Liver (tissue), 8 donors: ENCODE measurements at regions not wholly inside any gene's neighbourhood (a gene's known extent, or its start where the extent isn't known, plus 50 kb on each side); places are given as distances from the start of the nearest gene placed in this dataset.

ENCODE experiments used
- DNase-seq: peaks from one replicate; pipeline ENCODE4 v3.0.0-alpha.2; 2017; ENCODE audit warnings: low spot score
- H3K27ac ChIP-seq, 2 donors: one replicate each; pipeline ENCODE4 v1.7.0; 2013; ENCODE audit warnings: inconsistent platforms in 2 of 2, low read length in 2 of 2, control low read depth in 1 of 2, low read depth in 1 of 2, mild to moderate bottlenecking in 1 of 2
- H3K27me3 ChIP-seq, 4 donors: one replicate each; pipeline versions ENCODE4 v1.6.1 to v1.7.0; 2013; ENCODE audit warnings: low read length in 3 of 4, inconsistent platforms in 1 of 4, mild to moderate bottlenecking in 1 of 4, moderate library complexity in 1 of 4; ENCODE audit not compliant: control insufficient read depth in 4 of 4, insufficient read depth in 4 of 4
- H3K36me3 ChIP-seq, 4 donors: one replicate each; pipeline versions ENCODE4 v1.6.1 to v1.7.0; 2013; ENCODE audit warnings: low read length in 3 of 4, mild to moderate bottlenecking in 3 of 4, low read depth in 1 of 4, moderate library complexity in 1 of 4; ENCODE audit not compliant: control insufficient read depth in 4 of 4, insufficient read depth in 3 of 4
- H3K4me1 ChIP-seq, 4 donors: one replicate each; pipeline versions ENCODE4 v1.6.1 to v1.7.0; 2013; ENCODE audit warnings: low read length in 3 of 4, mild to moderate bottlenecking in 3 of 4, moderate library complexity in 1 of 4; ENCODE audit not compliant: control insufficient read depth in 4 of 4, insufficient read depth in 4 of 4
- H3K4me3 ChIP-seq, 3 donors: one replicate each; pipeline versions ENCODE4 v1.6.1 to v1.7.0; 2013; ENCODE audit warnings: low read length in 3 of 3, control low read depth in 1 of 3, low read depth in 1 of 3, mild to moderate bottlenecking in 1 of 3
- H3K9ac ChIP-seq, 2 donors: one replicate each; pipeline ENCODE4 v1.7.0; 2013; ENCODE audit warnings: low read length in 2 of 2, mild to moderate bottlenecking in 2 of 2, moderate library complexity in 2 of 2, control low read depth in 1 of 2, low read depth in 1 of 2
- H3K9me3 ChIP-seq, 4 donors: one replicate each; pipeline versions ENCODE4 v1.6.1 to v1.7.0; 2013; ENCODE audit warnings: low read length in 3 of 4; ENCODE audit not compliant: control insufficient read depth in 4 of 4
- EGR1 ChIP-seq, 2 donors: IDR thresholded peaks; 2 replicates each; pipeline ENCODE4 v1.6.1; 2016 to 2018; ENCODE audit warnings: antibody characterized with exemption in 2 of 2, low read depth in 2 of 2
- FOXA1 ChIP-seq: IDR thresholded peaks from 2 replicates; pipeline ENCODE4 v1.6.1; 2016; ENCODE audit warnings: antibody characterized with exemption
- FOXA2 ChIP-seq: IDR thresholded peaks from 2 replicates; pipeline ENCODE4 v1.6.1; 2016; ENCODE audit warnings: antibody characterized with exemption
- GABPA ChIP-seq, 2 donors: IDR thresholded peaks in 1 of 2; conservative IDR thresholded peaks in 1 of 2; 2 replicates each; pipeline ENCODE4 v1.6.1; 2016; ENCODE audit warnings: antibody characterized with exemption in 2 of 2, mild to moderate bottlenecking in 1 of 2, moderate library complexity in 1 of 2
- HNF4A ChIP-seq, 2 donors: conservative IDR thresholded peaks; 2 replicates each; pipeline ENCODE4 v1.6.1; 2016; ENCODE audit warnings: antibody characterized with exemption in 2 of 2, mild to moderate bottlenecking in 2 of 2
- HNF4G ChIP-seq: IDR thresholded peaks from 2 replicates; pipeline ENCODE4 v1.6.1; 2016; ENCODE audit warnings: antibody characterized with exemption
- JUND ChIP-seq, 2 donors: IDR thresholded peaks; 2 replicates each; pipeline ENCODE4 v1.6.1; 2016; ENCODE audit warnings: antibody characterized with exemption in 2 of 2
- NR2F2 ChIP-seq: IDR thresholded peaks from 2 replicates; pipeline ENCODE4 v1.6.1; 2016; ENCODE audit warnings: antibody characterized with exemption
- RAD21 ChIP-seq, 2 donors: IDR thresholded peaks; 2 replicates each; pipeline ENCODE4 v1.6.1; 2016; ENCODE audit warnings: antibody characterized with exemption in 2 of 2, mild to moderate bottlenecking in 2 of 2
- RXRA ChIP-seq, 2 donors: IDR thresholded peaks; 2 replicates each; pipeline ENCODE4 v1.6.1; 2017 to 2018; ENCODE audit warnings: antibody characterized with exemption in 2 of 2, mild to moderate bottlenecking in 1 of 2
- SP1 ChIP-seq: IDR thresholded peaks from 2 replicates; pipeline ENCODE4 v1.6.1; 2018; ENCODE audit warnings: antibody characterized with exemption, mild to moderate bottlenecking
- TAF1 ChIP-seq: conservative IDR thresholded peaks from 2 replicates; pipeline ENCODE4 v1.6.1; 2016; ENCODE audit warnings: antibody characterized with exemption, mild to moderate bottlenecking
- YY1 ChIP-seq: IDR thresholded peaks from 2 replicates; pipeline ENCODE4 v1.6.1; 2016; ENCODE audit warnings: antibody characterized with exemption, mild to moderate bottlenecking
- WGBS: extraction: QIAGEN DNeasy Blood & Tissue Kit; methylation state at CpG from one replicate; pipeline ENCODE4 v1.1.7; 2013; 5-methylcytosine and 5-hydroxymethylcytosine counted together
- TF ChIP-seq, protein P1 (sequence below): IDR thresholded peaks from 2 replicates; pipeline ENCODE4 v1.6.1; 2016; ENCODE audit warnings: antibody characterized with exemption, mild to moderate bottlenecking
- TF ChIP-seq, protein P2 (sequence below): IDR thresholded peaks from 2 replicates; pipeline ENCODE4 v1.6.1; 2016; ENCODE audit warnings: antibody characterized with exemption
- TF ChIP-seq, protein P3 (sequence below): IDR thresholded peaks from 2 replicates; pipeline ENCODE4 v1.6.1; 2016; ENCODE audit warnings: antibody characterized with exemption
- TF ChIP-seq, protein P4 (sequence below): fragments of 150-350 bp; IDR thresholded peaks from 2 replicates; pipeline ENCODE4 v1.5.1; 2017; ENCODE audit warnings: improper control_type of control experiment, low read depth, low read length; ENCODE audit not compliant: missing input control
- TF ChIP-seq, protein P5 (sequence below): IDR thresholded peaks from 2 replicates; pipeline ENCODE4 v1.6.1; 2016; ENCODE audit warnings: antibody characterized with exemption
- donor health status: healthy.
- donor health status: healthy.
- donor health status: healthy.
- donor health status: healthy.
- donor health status: healthy.

DNA sequence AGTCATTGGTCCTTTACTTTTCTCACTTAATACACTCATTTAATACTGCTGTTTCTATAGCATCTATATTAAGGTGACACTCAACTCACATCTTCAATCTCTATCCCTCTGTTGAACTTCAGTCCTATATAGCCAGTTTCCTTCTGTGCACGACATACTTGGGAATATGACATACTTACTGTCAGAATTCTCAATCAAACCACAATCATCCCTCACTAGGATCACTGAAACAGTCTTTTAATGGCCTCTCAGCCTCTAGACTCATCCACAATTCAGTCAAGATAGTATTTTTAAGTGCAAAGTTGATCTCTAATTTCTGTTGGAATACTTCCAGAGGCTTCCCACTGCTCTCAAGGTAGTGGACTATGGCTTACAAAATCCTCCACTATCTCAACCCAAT, 251.0 kb upstream of the MEF2C start (continued):
- TF ChIP-seq, protein P1, sequence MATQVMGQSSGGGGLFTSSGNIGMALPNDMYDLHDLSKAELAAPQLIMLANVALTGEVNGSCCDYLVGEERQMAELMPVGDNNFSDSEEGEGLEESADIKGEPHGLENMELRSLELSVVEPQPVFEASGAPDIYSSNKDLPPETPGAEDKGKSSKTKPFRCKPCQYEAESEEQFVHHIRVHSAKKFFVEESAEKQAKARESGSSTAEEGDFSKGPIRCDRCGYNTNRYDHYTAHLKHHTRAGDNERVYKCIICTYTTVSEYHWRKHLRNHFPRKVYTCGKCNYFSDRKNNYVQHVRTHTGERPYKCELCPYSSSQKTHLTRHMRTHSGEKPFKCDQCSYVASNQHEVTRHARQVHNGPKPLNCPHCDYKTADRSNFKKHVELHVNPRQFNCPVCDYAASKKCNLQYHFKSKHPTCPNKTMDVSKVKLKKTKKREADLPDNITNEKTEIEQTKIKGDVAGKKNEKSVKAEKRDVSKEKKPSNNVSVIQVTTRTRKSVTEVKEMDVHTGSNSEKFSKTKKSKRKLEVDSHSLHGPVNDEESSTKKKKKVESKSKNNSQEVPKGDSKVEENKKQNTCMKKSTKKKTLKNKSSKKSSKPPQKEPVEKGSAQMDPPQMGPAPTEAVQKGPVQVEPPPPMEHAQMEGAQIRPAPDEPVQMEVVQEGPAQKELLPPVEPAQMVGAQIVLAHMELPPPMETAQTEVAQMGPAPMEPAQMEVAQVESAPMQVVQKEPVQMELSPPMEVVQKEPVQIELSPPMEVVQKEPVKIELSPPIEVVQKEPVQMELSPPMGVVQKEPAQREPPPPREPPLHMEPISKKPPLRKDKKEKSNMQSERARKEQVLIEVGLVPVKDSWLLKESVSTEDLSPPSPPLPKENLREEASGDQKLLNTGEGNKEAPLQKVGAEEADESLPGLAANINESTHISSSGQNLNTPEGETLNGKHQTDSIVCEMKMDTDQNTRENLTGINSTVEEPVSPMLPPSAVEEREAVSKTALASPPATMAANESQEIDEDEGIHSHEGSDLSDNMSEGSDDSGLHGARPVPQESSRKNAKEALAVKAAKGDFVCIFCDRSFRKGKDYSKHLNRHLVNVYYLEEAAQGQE, result no peak
- no peak for TF ChIP-seq EGR1 (IDR thresholded peaks at IDR 0.05; ENCODE audit: low read depth in 2 of 2)

DNA sequence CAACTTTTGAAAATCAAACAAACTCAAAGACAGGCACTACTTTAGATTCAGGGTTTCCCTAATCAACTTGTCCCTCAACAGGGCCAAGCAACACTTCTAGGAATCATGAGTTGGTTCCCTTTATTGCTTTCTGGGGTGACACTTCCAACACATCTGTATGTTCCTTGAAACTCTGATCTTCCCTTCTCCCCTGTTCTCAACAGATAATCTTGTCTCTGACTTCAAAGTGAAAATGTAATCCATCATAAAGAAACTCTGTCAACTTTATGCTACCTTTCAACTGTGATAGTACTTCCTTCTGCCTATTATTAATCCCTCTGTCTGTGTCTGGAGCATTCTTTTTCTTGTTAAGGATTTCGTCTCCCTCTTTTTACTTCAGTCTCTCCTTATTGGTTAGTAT, 250.1 kb upstream of the MEF2C start:
- no peaks in the 10 kb centered on the region for H3K9me3 ChIP-seq
- 77% methylated on average over 1 of the region's 1 CpG for WGBS
- no peaks in the 10 kb centered on the region for H3K4me1 ChIP-seq
- DNase-seq, result no peak
- no peaks in the 10 kb centered on the region for H3K27me3 ChIP-seq
- no peak overlapping the region for H3K9ac ChIP-seq
- H3K27ac ChIP-seq, result no peak overlapping the region
- no peak overlapping the region for H3K4me3 ChIP-seq
- no peak for TF ChIP-seq EGR1 (IDR thresholded peaks at IDR 0.05; ENCODE audit: low read depth in 2 of 2)
- no peak for TF ChIP-seq FOXA1
- no peaks in the 10 kb centered on the region for H3K36me3 ChIP-seq

DNA sequence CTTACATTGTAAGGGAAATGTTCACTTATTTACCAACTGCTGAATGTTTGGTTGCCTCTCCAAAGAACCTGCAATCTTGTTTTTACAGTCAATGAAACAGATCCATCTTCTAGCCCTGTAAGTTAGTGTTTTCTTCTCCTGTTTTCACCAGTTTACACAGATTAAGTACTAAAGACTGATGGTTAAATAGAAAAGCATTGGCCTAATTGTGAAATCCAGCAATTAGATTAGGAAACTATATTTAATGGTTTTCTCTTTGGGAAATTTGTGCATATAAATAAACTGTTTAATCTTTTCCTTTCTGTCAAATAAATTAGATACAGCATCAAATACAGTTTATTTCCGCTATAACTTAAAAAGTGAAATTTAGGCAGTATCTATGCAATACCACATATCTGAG, 247.9 kb upstream of the MEF2C start:
- TF ChIP-seq SP1 (no peak), RXRA (IDR thresholded peaks at IDR 0.05) (no peak), YY1 (no peak), TAF1 (no peak), EGR1 (IDR thresholded peaks at IDR 0.05; ENCODE audit: low read depth in 2 of 2) (no peak), RAD21 (IDR thresholded peaks at IDR 0.05) (no peak), FOXA2 (no peak), FOXA1 (no peak), HNF4G (no peak), GABPA (IDR thresholded peaks at IDR 0.05 in 1 of 2, conservative IDR thresholded peaks at IDR 0.05 in 1 of 2) (no peak), JUND (IDR thresholded peaks at IDR 0.05) (no peak), NR2F2 (no peak), HNF4A (conservative IDR thresholded peaks at IDR 0.05) (no peak)
- TF ChIP-seq, protein P2, sequence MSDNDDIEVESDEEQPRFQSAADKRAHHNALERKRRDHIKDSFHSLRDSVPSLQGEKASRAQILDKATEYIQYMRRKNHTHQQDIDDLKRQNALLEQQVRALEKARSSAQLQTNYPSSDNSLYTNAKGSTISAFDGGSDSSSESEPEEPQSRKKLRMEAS, result no peak
- TF ChIP-seq, protein P3, sequence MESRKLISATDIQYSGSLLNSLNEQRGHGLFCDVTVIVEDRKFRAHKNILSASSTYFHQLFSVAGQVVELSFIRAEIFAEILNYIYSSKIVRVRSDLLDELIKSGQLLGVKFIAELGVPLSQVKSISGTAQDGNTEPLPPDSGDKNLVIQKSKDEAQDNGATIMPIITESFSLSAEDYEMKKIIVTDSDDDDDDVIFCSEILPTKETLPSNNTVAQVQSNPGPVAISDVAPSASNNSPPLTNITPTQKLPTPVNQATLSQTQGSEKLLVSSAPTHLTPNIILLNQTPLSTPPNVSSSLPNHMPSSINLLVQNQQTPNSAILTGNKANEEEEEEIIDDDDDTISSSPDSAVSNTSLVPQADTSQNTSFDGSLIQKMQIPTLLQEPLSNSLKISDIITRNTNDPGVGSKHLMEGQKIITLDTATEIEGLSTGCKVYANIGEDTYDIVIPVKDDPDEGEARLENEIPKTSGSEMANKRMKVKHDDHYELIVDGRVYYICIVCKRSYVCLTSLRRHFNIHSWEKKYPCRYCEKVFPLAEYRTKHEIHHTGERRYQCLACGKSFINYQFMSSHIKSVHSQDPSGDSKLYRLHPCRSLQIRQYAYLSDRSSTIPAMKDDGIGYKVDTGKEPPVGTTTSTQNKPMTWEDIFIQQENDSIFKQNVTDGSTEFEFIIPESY, result no peak
- TF ChIP-seq, protein P4, sequence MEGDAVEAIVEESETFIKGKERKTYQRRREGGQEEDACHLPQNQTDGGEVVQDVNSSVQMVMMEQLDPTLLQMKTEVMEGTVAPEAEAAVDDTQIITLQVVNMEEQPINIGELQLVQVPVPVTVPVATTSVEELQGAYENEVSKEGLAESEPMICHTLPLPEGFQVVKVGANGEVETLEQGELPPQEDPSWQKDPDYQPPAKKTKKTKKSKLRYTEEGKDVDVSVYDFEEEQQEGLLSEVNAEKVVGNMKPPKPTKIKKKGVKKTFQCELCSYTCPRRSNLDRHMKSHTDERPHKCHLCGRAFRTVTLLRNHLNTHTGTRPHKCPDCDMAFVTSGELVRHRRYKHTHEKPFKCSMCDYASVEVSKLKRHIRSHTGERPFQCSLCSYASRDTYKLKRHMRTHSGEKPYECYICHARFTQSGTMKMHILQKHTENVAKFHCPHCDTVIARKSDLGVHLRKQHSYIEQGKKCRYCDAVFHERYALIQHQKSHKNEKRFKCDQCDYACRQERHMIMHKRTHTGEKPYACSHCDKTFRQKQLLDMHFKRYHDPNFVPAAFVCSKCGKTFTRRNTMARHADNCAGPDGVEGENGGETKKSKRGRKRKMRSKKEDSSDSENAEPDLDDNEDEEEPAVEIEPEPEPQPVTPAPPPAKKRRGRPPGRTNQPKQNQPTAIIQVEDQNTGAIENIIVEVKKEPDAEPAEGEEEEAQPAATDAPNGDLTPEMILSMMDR, result no peak
- TF ChIP-seq, protein P1, result no peak
- TF ChIP-seq, protein P5, sequence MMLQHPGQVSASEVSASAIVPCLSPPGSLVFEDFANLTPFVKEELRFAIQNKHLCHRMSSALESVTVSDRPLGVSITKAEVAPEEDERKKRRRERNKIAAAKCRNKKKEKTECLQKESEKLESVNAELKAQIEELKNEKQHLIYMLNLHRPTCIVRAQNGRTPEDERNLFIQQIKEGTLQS, result no peak

More for the DNA sequence above, 247.9 kb upstream of the MEF2C start:
- H3K36me3 ChIP-seq, result no peaks in the 10 kb centered on the region
- H3K4me3 ChIP-seq, result no peak overlapping the region
- no peaks in the 10 kb centered on the region for H3K9me3 ChIP-seq
- H3K27me3 ChIP-seq, result no peaks in the 10 kb centered on the region
- 95% methylated on average over 1 of the region's 1 CpG for WGBS
- H3K4me1 ChIP-seq, result no peaks in the 10 kb centered on the region
- DNase-seq, result no peak
- no peak overlapping the region for H3K9ac ChIP-seq
- no peak overlapping the region for H3K27ac ChIP-seq
